Activated CD4-positive, alpha-beta T cell treated with anti-CD3 and anti-CD28 coated beads, Interleukin-2, amount 50 U/mL, for 24 hours (primary cell): ENCODE measurements at regions not wholly inside any gene's neighbourhood (a gene's known extent, or its start where the extent isn't known, plus 50 kb on each side); places are given as distances from the start of the nearest gene placed in this dataset.
"Not testable (repeated sequence)": the region's sequence is repeated elsewhere in the genome, so short reads cannot be mapped to it uniquely, and the experiment has no call there.

Experiments
- DNase-seq, 2 donors: peaks; one replicate each; pipeline ENCODE4 v3.0.0-alpha.2; 2020; ENCODE audit warnings: low read depth in 1 of 2, low spot score in 1 of 2

DNA sequence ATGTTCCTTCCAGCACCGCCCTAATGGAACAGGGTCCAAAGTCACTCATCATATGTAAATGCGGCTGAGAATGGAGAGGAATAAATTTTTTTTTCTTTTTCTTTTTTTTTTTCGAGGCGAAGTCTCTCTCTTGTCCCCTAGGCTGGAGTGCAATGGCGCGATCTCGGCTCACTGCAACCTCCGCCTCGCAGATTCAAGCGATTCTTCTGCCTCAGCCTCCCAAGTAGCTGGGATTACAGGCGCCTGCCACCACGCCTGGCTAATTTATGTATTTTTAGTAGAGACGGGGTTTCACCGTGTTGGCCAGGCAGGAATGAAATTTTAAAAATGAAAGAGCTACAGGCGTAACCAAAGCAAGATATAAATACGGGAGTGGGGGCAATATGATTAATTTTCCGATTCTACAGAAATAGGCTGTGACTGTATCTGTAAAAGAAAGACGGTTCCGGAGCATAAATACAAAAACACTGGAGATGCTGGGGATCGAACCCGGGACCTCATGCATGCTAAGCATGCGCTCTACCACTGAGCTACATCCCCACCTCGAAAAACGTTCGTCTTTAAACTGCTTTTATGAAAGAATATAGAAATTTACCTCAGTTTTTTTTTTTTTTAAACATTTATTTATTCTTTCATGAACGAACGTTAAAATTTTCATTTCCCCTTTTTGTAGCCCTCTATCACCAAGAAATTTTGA is 132.2 kb downstream of the GPX5 start:
- peak; percentile 48 to 70 for DNase-seq

DNA sequence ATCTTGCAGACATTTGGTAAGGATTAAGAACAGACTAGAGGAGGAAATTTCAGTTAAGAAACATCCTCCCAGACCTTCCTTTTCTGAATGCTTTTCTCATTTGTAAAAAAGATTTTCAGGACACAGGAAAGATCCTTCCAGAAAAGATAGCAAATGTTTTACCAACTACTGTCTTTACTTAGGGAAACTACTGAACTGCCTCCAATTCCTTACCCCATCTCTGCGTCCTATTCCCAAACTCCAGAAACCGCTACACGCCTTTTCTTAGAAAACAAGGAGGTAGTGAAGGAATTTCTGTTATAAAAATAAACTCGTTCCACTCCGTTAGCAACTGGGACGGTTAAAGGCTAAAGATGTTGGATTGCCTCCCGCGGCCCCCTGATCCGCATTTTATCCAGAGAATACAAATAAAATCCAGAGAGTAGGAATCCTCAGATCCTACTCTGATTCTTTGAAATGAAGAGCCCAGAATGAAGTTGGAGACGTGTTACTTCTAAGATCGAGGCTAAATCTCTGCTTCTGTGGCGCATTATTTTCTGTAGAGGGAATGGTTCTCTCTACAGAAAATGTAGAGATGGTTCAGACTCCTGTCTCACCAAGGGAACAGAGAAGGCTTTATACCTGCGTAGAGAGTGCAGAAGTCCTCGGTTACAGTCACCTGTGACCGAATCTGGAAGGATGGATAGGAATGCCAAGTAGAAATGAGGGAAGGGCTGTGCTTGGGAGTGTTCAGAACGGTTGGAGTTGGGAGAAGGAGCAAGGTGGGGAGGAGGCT is 133.0 kb downstream of the GPX5 start:
- DNase-seq = no peak

DNA sequence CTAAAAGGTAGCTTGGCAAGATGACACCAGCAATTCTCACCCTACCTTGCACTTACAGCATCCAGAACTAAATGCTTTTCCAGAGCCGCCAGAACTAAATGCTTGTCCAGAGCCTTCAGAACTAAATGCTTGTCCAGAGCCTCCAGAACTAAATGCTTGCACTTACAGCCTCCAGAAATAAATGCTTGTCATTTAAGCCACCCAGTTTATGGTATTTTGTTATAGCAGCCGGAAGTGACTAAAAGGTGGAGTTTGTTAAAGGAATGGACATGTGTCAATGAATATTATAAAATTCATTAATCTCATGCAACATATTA is 133.5 kb downstream of the GPX5 start:
- DNase-seq = no peak

DNA sequence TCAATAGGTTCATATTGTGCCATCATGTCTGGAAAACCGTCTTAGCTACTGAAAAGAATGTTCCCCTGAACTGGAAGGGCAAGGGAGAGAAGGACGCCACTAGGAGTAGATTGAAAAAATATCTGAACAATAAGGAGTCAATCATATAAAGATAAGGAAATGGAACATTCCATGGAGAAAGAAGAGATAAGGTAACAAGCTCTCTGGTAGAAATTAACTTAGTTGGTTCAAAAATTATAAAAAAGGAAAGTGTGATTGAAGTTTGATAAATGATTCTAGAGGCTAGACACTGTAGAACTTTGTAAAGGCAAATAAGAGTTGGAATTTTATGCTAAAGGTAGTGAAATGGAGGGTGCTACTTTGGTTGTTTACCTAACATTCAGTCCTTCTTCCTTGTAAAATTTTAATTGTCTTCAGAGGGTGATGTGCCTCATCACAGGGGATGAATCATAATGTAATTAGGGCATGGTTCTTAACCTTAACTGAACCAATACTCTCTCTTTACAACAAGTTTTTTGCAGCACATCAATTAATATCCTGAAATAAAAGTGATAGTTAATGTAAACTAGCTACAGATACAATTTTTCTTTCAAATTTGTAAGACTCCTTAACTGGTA is 135.5 kb downstream of the GPX5 start:
- no peak for DNase-seq

DNA sequence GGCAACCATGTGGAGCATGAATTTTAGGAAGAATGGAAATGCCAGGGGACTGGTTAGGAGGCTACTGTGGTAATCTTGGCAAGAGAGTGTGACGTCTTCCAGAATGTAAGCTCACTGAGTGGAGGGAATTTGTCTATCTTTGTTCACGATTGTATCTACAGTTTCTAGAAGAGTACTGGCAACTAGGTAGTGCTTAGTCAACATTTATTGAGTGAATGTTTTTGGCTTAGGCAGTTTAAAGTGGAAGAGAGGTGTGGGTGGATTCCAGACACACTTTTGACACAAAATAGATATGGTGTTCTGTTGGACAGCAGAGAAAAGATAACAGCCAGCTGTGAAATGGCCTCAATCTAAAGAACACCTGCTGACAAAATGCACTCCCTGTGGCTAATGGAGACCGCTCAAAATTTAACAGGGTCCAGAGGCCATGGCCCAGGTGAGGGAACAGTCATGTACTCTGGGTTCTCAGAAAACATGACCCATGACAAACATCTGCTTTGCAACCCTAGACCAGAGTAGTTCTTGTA is 139.3 kb downstream of the GPX5 start:
- no peak for DNase-seq

DNA sequence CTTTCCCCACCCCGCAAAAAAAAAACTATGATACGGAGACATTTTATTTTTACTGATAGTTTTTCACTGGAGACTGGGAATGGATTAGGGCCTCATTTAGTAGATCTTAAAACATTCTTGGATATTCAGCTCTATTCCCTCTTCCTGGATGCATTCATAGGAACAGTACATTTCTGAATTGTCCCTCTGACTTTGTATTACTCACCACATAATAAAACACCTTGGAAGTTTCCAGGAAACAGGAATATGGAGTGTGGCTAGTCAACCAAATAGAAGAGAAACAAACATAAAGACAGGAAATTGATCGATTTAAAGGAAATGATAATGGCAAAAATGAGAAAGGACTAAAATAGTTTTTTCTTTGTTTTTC is 147.7 kb downstream of the GPX5 start:
- no peak for DNase-seq

DNA sequence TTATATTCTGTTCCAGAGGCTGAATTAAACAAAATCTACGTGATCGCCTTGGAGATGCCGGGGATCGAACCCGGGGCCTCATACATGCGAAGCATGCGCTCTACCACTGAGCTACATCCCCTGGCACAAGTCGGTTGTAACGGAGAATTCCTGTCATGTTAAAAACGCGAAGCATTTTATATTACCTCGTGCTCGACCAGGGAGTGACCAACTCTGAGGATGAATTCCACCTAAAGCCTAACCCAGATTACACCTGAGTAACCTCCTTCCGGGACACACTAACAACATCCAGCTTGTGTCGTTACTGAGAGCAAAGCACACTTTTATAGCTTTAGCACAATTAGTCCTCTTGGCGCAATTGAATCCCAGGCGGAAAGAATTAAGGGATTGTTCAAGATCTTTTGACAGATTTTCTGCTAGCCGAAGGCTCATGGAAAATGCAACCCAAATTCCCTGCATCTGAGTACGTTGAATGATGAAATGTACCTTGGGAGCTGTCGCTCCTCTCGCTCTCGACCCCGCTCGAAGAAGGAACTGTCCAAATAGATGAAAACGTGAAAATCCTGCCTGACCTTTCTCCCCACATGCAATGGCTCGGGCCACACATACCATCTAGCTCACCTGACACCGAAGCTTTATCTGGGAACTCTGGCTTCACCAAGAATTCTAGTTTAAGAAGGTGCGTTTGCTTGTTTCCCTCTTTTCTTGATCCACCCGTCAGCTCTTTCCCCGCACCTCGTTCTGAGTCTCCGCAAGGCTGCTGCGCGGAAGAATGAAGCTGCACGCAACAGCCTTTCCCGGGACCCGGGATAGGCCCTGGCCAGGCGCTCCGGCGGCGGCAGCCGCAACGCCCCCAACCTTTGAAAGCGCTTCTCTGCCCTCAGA is 148.3 kb downstream of the GPX5 start:
- DNase-seq = peak; percentile 41 to 65

DNA sequence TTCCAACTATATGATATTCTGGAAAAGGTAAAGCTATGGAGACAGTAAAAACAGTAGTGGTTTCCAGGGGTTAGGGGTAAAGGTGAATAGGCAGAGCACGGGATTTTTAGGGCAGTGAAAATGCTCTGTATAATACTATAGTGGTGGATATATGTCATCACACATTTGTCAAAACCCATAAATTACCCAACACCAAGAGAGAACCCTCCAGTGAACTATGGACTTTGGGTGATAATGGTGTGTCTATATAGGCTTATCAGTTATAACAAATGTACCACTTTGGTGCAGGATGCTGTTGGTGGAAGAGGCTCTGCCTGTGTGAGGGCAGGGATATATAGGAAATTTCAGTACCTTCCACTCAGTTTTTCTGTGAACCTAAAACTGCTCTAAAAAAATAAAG is 149.9 kb downstream of the GPX5 start:
- no peak for DNase-seq

DNA sequence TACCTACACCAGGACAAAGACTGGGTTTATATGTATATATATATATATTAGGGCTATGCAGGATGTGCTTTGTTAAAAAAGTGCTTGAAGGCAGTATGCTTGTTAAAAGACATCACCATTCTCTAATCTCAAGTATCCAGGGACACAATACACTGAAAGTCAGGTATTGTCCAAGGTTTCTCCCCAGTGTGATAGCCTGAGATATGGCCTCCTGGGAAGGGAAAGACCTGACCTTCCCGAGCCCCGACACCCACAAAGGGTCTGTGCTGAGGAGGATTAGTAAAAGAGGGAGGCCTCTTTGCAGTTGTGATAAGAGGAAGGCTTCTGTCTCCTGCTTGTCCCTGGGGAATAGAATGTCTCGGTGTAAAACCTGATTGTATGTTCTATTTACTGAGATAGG is 156.9 kb downstream of the GPX5 start:
- DNase-seq = no peak

DNA sequence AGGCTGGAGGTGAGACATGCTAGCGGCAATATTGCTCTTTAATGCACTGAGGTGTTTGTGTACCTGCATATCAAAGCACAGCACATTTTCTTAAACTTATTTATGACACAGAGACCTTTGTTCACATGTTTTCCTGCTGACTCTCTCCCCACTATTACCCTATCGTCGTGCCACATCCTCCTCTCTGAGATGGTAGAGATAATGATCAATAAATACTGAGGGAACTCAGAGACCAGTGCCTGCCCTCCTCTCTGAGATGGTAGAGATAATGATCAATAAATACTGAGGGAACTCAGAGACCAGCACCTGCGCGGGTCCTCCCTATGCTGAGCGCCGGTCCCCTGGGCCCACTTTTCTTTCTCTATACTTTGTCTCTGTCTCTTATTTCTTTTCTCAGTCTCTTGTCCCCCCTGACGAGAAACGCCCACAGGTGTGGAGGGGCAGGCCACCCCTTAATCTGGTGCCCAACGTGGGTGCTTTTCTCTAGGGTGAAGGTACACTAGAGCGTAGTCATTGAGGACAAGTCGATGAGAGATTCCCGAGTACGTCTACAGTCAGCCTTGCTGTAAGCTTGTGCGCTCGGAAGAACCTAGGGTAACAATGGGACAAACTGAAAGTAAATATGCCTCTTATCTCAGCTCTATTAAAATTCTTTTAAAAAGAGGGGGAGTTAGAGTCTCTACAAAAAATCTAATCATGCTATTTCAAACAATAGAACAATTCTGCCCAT is 157.4 kb downstream of the GPX5 start:
- not testable (repeated sequence) for DNase-seq

DNA sequence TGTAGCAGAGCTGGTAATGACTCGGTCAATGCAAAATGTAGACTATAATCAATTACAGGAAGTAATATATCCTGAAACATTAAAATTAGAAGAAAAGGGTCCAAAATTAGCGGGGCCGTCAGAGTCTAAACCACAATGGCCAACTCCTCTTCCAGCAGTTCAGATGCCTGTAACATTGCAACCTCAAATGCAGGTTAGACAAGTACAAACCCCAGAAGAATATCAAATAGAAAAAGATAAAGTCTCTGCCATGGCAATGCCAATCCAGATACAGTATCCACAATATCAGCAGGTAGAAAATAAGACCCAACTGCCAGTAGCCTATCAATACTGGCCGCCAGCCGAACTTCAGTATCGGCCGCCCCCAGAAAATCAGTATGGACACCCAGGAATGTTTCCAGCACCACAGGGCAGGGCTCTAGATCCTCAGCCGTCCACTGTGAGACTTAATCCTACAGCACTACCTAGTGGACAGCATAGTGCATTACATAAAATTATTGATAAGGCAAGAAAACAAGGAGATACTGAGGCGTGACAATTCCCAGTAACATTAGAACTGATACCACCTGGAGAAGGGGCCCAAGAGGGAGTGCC is 158.4 kb downstream of the GPX5 start:
- DNase-seq = peak in 1 of 2 donors; percentile 9

DNA sequence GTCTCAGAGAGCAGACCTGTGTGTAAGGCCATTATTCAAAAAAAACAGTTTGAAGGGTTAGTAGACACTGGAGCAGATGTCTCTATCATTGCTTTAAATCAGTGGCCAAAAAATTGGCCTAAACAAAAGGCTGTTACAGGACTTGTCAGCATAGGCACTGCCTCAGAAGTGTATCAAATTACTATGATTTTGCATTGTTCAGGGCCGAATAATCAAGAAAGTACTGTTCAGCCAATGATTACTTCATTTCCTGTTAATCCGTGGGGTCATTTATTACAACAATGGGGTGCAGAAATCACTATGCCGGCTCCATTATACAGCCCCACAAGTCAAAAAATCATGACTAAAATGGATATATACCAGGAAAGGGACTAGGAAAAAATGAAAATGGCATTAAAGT is 160.3 kb downstream of the GPX5 start:
- not testable (repeated sequence) for DNase-seq

DNA sequence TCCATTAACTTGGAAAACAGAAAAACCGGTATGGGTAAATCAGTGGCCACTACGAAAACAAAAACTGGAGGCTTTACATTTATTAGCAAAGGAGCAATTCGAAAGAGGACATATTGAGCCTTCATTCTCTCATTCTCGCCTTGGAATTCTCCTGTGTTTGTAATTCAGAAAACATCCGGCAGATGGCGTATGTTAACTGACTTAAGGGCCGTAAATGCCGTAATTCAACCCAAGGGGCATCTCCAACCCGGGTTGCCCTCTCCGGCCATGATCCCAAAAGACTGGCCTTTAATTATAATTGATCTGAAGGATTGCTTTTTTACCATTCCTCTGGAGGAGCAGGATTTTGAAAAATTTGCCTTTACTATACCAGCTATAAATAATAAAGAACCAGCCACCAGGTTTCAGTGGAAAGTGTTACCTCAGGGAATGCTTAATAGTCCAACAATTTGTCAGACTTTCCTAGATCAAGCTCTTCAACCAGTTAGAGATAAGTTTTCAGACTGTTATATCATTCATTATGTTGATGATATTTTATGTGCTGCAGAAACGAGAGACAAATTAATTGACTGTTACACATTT is 160.9 kb downstream of the GPX5 start:
- peak in 1 of 2 donors; percentile 59 for DNase-seq

DNA sequence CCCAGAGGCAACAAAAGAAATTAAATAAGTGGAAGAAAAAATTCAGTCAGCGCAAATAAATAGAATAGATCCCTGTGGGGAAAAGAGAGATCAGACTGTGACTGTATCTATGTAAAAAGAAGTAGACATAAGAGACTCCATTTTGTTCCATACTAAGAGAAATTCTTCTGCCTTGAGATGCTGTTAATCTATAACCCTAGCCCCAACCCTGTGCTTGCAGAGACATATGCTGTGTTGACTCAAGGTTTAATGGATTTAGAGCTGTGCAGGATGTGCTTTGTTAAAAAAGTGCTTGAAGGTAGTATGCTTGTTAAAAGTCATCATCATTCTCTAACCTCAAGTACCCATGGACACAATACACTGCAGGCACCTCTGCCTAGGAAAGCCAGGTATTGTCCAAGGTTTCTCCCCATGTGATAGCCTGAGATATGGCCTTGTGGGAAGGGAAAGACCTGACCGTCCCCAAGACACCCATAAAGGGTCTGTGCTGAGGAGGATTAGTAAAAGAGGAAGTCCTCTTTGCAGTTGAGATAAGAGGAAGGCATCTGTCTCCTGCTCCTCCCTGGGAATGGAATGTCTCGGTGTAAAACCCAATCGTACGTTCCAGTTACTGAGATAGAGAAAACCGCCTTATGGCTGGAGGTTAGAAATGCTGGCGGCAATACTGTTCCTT is 161.8 kb downstream of the GPX5 start:
- DNase-seq = not testable (repeated sequence)

DNA sequence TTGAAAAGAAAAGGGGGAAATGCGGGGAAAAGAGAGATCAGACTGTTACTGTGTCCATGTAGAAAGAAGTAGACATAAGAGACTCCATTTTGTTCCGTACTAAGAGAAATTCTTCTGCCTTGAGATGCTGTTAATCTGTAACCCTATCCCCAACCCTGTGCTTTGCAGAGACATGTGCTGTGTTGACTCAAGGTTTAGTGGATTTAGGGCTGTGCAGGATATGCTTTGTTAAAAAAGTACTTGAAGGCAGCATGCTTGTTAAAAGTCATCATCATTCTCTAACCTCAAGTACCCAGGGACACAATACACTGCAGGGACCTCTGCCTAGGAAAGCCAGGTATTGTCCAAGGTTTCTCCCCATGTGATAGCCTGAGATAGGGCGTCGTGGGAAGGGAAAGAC is 166.3 kb downstream of the GPX5 start:
- not testable (repeated sequence) for DNase-seq

DNA sequence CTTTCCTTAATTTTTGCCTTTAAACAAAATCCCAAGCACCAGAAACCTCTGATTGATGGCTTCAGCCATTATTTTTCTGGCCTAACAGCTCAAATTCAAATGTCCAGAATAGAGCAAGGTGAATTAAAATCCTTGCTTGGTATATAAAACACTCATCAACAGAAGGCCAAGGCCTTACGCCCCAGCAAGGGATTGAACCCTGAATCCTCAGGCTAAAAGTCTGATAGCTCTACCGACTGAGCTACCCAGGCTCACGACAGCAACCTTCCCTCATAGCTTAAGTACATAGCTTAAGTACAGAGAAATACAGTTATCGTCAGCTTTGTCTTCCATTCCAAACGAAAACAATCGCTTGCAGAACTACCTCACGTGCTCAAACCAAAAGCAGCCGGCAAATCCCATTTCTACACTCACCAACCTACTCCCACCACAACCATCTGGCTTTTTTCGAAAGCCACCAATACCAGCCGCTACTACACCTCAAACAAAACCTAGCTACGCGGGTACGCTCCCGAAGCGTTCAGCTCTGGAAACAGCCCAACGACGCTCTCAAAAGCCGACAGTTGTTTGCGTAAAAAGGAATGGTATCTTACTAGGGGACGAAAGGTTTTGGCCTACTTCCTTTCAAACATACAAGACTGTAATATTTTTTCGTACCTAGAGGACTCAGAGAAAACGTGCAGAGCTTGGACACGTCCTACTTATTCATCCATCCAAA is 167.5 kb downstream of the GPX5 start:
- DNase-seq = no peak

DNA sequence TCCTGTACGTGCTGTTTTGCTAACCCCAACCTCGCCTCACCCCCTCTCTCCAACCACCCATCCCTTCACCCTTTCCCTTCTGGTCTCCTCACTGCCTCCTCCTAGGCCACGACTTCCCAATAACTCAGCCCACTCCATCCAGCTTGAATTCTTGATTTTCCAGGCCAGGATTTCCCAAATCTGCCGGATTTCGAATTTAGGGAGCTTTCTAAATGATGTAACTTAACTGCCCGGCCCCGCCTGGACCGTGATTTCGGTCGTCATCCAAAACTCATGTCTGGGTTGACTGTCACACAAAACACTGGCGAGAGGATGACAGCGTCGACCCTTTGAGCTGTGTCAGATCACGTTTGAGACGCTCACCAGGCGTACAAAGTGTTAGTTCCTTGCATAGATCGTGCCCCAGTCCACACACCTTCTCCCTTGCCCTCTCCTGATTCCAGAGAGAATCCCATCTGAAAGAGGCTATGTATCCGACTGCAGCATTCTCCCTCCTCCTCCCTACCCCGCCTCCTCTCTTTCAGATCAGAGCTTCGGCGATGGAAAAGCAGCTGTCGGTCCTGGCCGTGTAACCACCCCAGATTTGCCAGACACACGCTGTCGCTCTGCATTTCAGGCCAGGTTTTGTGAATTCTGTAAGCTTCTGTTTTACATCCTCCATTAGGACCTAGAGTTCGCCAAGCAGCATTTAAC is 168.2 kb downstream of the GPX5 start:
- DNase-seq = no peak

DNA sequence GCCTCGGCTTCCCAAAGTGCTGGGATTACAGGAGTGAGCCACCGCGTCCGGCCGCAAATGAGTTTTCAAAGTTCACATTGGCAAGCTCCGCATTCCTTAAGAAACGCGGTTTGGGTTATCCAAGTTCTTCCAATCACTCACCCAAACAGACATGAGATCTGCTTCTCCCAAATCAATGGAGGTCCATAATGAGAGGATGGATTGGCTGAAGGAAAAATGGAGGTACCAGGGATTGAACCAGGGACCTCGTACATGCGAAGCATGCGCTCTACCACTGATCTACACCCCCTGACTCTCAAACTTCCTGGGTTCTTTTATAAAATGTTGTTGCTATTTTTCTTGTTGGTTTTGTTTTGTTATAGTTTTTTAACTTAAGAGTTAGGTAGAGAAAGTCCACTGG is 170.0 kb downstream of the GPX5 start:
- no peak for DNase-seq
